ENCODE measurements at regions not wholly inside any gene's neighbourhood (a gene's known extent, or its start where the extent isn't known, plus 50 kb on each side); places are given as distances from the start of the nearest gene placed in this dataset.
A peak's percentile ranks its signal among the peaks of the same experiment; 100 is the strongest.

DNA sequence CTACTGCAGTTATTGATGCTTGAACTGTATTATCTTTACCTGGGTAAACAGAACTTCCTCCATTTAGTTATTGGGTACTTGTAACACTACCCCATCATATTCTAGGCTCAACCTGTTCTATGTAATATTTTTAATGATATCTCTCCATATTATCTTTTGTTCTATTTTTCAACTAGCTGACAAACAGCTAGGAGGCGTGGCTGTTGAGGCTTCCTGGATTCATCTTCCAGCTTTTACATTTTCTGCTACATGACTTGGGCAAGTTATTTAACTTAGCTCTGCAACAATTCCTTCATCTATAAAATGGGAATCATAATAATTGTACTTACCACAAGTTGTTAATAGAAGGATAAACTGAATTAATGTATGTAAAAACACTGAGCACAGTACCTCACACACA lies 349.3 kb downstream of the PTTG2 start:
- Histone ChIP-seq H3K27me3 (no peaks in the 10 kb centered on the region), H3K27ac (no peak overlapping the region), H3K9me3 (no peaks in the 10 kb centered on the region), H3K4me1 (peaks cover 0 to 10% (median 1%) of the 10 kb centered on the region in 4 donors), H3K36me3 (no peaks in the 10 kb centered on the region), H3K4me3 (no peak overlapping the region)
- no peak for DNase-seq
- TF ChIP-seq POLR2A (IDR thresholded peaks at IDR 0.05): no peak
- TF ChIP-seq, protein P1, sequence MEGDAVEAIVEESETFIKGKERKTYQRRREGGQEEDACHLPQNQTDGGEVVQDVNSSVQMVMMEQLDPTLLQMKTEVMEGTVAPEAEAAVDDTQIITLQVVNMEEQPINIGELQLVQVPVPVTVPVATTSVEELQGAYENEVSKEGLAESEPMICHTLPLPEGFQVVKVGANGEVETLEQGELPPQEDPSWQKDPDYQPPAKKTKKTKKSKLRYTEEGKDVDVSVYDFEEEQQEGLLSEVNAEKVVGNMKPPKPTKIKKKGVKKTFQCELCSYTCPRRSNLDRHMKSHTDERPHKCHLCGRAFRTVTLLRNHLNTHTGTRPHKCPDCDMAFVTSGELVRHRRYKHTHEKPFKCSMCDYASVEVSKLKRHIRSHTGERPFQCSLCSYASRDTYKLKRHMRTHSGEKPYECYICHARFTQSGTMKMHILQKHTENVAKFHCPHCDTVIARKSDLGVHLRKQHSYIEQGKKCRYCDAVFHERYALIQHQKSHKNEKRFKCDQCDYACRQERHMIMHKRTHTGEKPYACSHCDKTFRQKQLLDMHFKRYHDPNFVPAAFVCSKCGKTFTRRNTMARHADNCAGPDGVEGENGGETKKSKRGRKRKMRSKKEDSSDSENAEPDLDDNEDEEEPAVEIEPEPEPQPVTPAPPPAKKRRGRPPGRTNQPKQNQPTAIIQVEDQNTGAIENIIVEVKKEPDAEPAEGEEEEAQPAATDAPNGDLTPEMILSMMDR (IDR thresholded peaks at IDR 0.05): no peak

DNA sequence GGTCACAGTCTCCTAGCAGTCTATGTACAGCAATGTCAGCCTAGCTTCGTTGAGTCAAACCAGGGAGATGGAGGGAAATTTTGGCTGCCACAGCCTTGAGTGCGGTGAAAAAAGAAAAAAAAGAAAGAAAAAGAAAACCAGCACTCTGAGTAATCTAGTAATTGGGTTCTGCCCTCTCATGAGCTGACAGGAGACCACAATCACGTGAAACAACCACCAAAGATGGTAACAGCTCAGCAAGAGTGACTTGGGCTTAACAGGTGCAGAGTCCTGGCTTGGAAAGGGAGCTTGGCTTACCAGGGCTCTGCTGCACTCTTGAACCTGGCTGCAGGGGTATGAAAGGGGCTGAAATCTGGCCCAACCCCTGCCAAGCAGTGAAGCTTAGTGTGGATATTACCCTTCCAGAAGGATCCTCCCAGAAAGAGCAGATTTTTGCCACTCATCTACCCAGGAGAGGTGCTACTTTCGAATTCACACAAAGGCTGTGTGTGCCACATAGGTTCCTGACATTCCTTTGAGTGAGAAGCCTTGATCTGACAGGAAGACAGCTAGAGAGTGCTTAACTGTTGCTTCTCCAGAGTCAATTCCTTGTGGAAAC lies 350.3 kb downstream of the PTTG2 start:
- H3K36me3 ChIP-seq: no peaks in the 10 kb centered on the region
- H3K4me1 ChIP-seq: peaks cover 0 to 11% (median 1%) of the 10 kb centered on the region in 4 donors
- H3K27ac ChIP-seq: peak overlapping the region in 1 of 4 donors; percentile 55
- TF ChIP-seq, protein P1 (IDR thresholded peaks at IDR 0.05): no peak
- TF ChIP-seq POLR2A (IDR thresholded peaks at IDR 0.05): no peak
- DNase-seq: peak in 2 of 3 donors; percentile 63 to 66
- H3K4me3 ChIP-seq: no peak overlapping the region
- H3K9me3 ChIP-seq: no peaks in the 10 kb centered on the region
- no peaks in the 10 kb centered on the region for H3K27me3 ChIP-seq

DNA sequence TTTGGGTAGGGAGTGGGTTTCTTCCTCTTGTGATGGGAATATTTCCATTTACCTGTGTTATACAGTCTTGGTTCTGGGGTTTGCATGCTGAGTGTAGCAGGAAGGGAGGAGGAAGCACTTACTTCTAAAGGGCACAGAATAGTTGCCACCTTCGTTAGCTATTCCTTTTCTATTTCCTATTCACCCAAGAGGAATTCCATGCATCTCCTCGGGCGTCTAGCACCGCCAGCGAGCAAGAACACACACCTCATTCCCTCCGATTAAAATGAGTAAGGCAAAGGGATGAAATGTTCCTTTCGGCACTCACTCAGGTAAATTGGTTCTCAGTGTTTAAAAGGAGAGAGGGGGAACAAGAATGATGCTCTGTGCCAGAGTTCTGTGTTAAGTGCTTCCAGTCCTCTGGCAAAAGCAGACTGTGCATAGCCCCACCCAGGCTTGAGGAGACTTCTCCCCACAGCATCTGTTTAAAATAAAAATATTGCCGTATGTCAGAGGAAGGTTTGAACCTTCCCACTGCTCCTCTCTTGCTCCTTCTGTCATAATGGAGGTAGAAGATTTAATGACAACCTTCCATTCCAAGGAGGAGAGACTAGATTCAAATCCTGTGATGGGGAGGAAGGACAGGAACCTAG lies 351.4 kb downstream of the PTTG2 start:
- Histone ChIP-seq H3K27me3 (no peaks in the 10 kb centered on the region), H3K27ac (no peak overlapping the region), H3K36me3 (no peaks in the 10 kb centered on the region), H3K4me3 (no peak overlapping the region), H3K4me1 (peaks cover 0 to 11% (median 1%) of the 10 kb centered on the region in 4 donors), H3K9me3 (no peaks in the 10 kb centered on the region)
- TF ChIP-seq, protein P1 (IDR thresholded peaks at IDR 0.05): no peak
- no peak for TF ChIP-seq POLR2A (IDR thresholded peaks at IDR 0.05)
- no peak for DNase-seq

DNA sequence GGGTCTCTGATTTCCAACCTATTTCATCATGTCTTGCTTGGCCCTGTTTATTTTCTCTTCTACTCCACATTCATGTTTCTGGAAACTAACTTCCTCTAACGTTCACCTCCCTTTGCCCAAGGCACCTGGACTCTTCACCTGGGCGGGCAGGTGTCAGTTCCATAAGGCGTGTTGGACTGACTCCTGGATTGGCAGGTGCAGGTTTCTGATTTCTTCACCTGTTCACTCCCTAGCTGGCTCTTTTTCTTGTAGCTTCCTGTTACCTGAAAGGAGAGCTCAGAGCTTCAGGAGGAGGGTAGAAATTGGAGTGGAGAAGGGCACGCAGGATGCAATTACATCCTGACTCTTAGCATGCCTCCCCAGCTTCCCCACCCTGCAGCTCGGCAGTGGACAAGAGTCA lies 350.8 kb upstream of the KLF3 start:
- no peaks in the 10 kb centered on the region for H3K27me3 ChIP-seq
- H3K4me3 ChIP-seq: no peak overlapping the region
- TF ChIP-seq, protein P1 (IDR thresholded peaks at IDR 0.05): no peak
- TF ChIP-seq POLR2A (IDR thresholded peaks at IDR 0.05): peak in 1 of 2 donors; percentile 56
- DNase-seq: peak in 2 of 3 donors; percentile 86 to 88
- H3K27ac ChIP-seq: peak overlapping the region in 3 of 4 donors; percentile 74 to 97 (median 95)
- H3K4me1 ChIP-seq: peaks cover 0 to 13% (median 2%) of the 10 kb centered on the region in 4 donors
- no peaks in the 10 kb centered on the region for H3K9me3 ChIP-seq
- H3K36me3 ChIP-seq: no peaks in the 10 kb centered on the region

DNA sequence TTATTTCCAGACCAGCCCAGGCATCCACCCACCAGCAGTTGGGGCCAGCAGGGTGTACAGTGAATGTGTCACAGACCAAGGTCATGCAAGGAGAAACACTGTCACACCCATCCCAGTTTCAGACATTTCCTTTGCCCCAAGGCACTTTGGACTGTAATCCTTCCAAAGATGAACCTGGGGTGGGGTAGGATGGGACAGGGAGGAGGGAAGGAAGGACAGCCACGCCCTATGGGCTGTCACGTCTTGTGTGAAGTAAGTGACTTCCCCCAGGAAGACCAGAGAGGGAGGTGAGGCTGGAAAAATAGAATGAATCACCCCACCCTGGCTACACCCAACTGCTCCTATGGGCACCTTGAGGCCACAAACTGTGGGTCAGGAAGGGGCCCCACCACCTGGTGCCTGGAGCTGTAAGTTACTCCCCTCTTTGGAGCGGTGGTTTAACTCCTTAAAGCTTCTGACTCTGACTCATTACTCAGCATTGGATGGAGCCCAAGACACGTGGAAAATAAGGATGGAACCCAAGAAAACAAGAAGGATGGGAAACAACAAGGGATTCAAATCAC lies 349.9 kb upstream of the KLF3 start:
- TF ChIP-seq POLR2A (IDR thresholded peaks at IDR 0.05): peak in 1 of 2 donors; percentile 35
- TF ChIP-seq, protein P1 (IDR thresholded peaks at IDR 0.05): no peak
- DNase-seq: peak in 2 of 3 donors; percentile 77 to 89
- no peaks in the 10 kb centered on the region for H3K9me3 ChIP-seq
- peaks cover 0 to 17% (median 4%) of the 10 kb centered on the region in 4 donors for H3K4me1 ChIP-seq
- no peaks in the 10 kb centered on the region for H3K36me3 ChIP-seq
- H3K27me3 ChIP-seq: no peaks in the 10 kb centered on the region
- H3K27ac ChIP-seq: peak overlapping the region in 3 of 4 donors; percentile 74 to 97 (median 95)
- no peak overlapping the region for H3K4me3 ChIP-seq

Measured in Peyer's patch (tissue), 4 donors.